ENCODE measurements at regions not wholly inside any gene's neighbourhood (a gene's known extent, or its start where the extent isn't known, plus 50 kb on each side); places are given as distances from the start of the nearest gene placed in this dataset.

GRCh38 chr2:150847578-150847977 lies 360.1 kb upstream of the RND3 start:
- ATAC-seq (no peak), DNase-seq (ENCODE audit: low read depth, low spot score) (no peak)
- ChIA-PET CTCF (no interaction called here), POLR2A (no interaction called here)
- no peak for TF ChIP-seq CTCF (IDR thresholded peaks at IDR 0.05)
- TF ChIP-seq SIN3A (IDR thresholded peaks at IDR 0.05; ENCODE audit: borderline replicate concordance, insufficient read depth, low read depth, low read length), result no peak
- TF ChIP-seq POLR2AphosphoS5 (IDR thresholded peaks at IDR 0.05; ENCODE audit: low read depth, low read length), result no peak
- TF ChIP-seq REST (IDR thresholded peaks at IDR 0.05; ENCODE audit: insufficient read depth in 1 of 2, low read depth in 2 of 2, low read length in 1 of 2), result no peak
- TF ChIP-seq TCF7L2 (IDR thresholded peaks at IDR 0.05; ENCODE audit: low read depth, low read length), result no peak
- no peaks in the 10 kb centered on the region for H3K36me3 ChIP-seq (ENCODE audit: control insufficient read depth, insufficient read depth, low read length)
- intact Hi-C loops (cut with micrococcal nuclease; ENCODE audit: unreplicated experiment), result no loop called here
- H3K4me3 ChIP-seq (ENCODE audit: low read depth in 2 of 2, low read length in 2 of 2), result no peak overlapping the region
- no peak overlapping the region for H3K27ac ChIP-seq (ENCODE audit: low read length)
- in situ Hi-C loops (cut with HindIII; ENCODE audit: low pct_unique_long_range_greater_than_20kb, low sequenced_read_pairs), result no loop called here
- H3K4me1 ChIP-seq (ENCODE audit: control insufficient read depth, insufficient read depth, low read length), result no peaks in the 10 kb centered on the region
- no peaks in the 10 kb centered on the region for H3K9me3 ChIP-seq (ENCODE audit: control insufficient read depth, insufficient read depth, low read depth, low read length)
- no peaks in the 10 kb centered on the region; the same call in 1 of the 2 replicates for H3K27me3 ChIP-seq (ENCODE audit: control insufficient read depth, insufficient read depth, low read length)
- no TSS peak for BruUV-seq (replicated peaks)

GRCh38 chr2:150846691-150847090 lies 359.2 kb upstream of the RND3 start:
- no peak for ATAC-seq
- no peaks in the 10 kb centered on the region; the same call in 1 of the 2 replicates for H3K27me3 ChIP-seq (ENCODE audit: control insufficient read depth, insufficient read depth, low read length)
- DNase-seq (ENCODE audit: low read depth, low spot score), result no peak
- TF ChIP-seq REST (IDR thresholded peaks at IDR 0.05; ENCODE audit: insufficient read depth in 1 of 2, low read depth in 2 of 2, low read length in 1 of 2) (no peak), POLR2AphosphoS5 (IDR thresholded peaks at IDR 0.05; ENCODE audit: low read depth, low read length) (no peak), CTCF (IDR thresholded peaks at IDR 0.05) (no peak), SIN3A (IDR thresholded peaks at IDR 0.05; ENCODE audit: borderline replicate concordance, insufficient read depth, low read depth, low read length) (no peak), TCF7L2 (IDR thresholded peaks at IDR 0.05; ENCODE audit: low read depth, low read length) (no peak)
- no peaks in the 10 kb centered on the region for H3K36me3 ChIP-seq (ENCODE audit: control insufficient read depth, insufficient read depth, low read length)
- POLR2A ChIA-PET, result no interaction called here
- intact Hi-C loops (cut with micrococcal nuclease; ENCODE audit: unreplicated experiment) (no loop called here), in situ Hi-C loops (cut with HindIII; ENCODE audit: low pct_unique_long_range_greater_than_20kb, low sequenced_read_pairs) (no loop called here)
- no peaks in the 10 kb centered on the region for H3K4me1 ChIP-seq (ENCODE audit: control insufficient read depth, insufficient read depth, low read length)
- CTCF ChIA-PET, result no interaction called here
- H3K27ac ChIP-seq (ENCODE audit: low read length), result no peak overlapping the region
- no peaks in the 10 kb centered on the region for H3K9me3 ChIP-seq (ENCODE audit: control insufficient read depth, insufficient read depth, low read depth, low read length)
- H3K4me3 ChIP-seq (ENCODE audit: low read depth in 2 of 2, low read length in 2 of 2), result no peak overlapping the region
- BruUV-seq (replicated peaks), result no TSS peak
